HCT116 (cell line): ENCODE measurements at regions not wholly inside any gene's neighbourhood (a gene's known extent, or its start where the extent isn't known, plus 50 kb on each side); places are given as distances from the start of the nearest gene placed in this dataset.

Experiments used
- ATAC-seq: fragments of 200-7000 bp; cut with Tn5 transposase; 2 replicates; pipeline ENCODE4 v1.9.1; 2020; ENCODE audit warnings: mild to moderate bottlenecking, moderate library complexity
- BruUV-seq: library from RNA; stranded (reverse); fragments of 400-500 nt; replicated peaks from 2 replicates; lab custom pipeline; 2021; lab: Mats Ljungman, UMichigan
- CTCF ChIA-PET: fragments of 300-600 bp; sonication (Branson Sonifier 250); formaldehyde crosslinking; loops from one replicate; lab custom pipeline; 2021; ENCODE audit warnings: antibody characterized with exemption; lab: Charles Lee
- POLR2A ChIA-PET: fragments of 300-600, 350-600 bp; sonication (Branson Sonifier 250); formaldehyde crosslinking; loops from one replicate; lab custom pipeline; 2021; ENCODE audit warnings: antibody characterized with exemption; lab: Charles Lee
- RAD21 ChIA-PET, 2 experiments: fragments of 300-600 bp; sonication (Branson Sonifier 250); formaldehyde crosslinking; loops; one replicate each; lab custom pipeline; 2023; ENCODE audit warnings: low total read pairs in 2 of 2; ENCODE audit not compliant: uncharacterized antibody in 2 of 2, unreplicated experiment in 2 of 2, low non-redundant PET in 1 of 2; lab: Charles Lee
- DNase-seq: peaks from one replicate; pipeline ENCODE4 v3.0.0-alpha.2; 2010; ENCODE audit warnings: low read depth, low spot score
- H2AFZ ChIP-seq: fragments of 200-600 bp; shearing (Covaris generic), sonication (generic); 2 replicates; pipeline ENCODE4 v1.6.1; 2017; ENCODE audit warnings: low read depth, mixed run types, mixed read lengths, antibody characterized with exemption, low read length; ENCODE audit not compliant: poor library complexity, severe bottlenecking
- H3K27ac ChIP-seq: 2 replicates; pipeline ENCODE4 v1.5.1; 2012; ENCODE audit warnings: low read depth, low read length
- H3K27me3 ChIP-seq: fragments of 200-600 bp; sonication (generic); 2 replicates; pipeline ENCODE4 v1.6.1; 2016; ENCODE audit warnings: mixed run types, low read length, mixed read lengths; ENCODE audit not compliant: insufficient read depth
- H3K36me3 ChIP-seq, 2 experiments: fragments of 200-500 bp in 1 of 2; fragments of 200-600 bp in 1 of 2; sonication (Bioruptor generic) in 1 of 2; sonication (generic) in 1 of 2; 2 replicates each; pipeline versions ENCODE4 v1.5.1 to v1.6.1; 2014 to 2016; ENCODE audit warnings: low read length in 2 of 2, inconsistent platforms in 1 of 2, mixed read lengths in 1 of 2, mixed run types in 1 of 2; ENCODE audit not compliant: insufficient read depth in 2 of 2, control insufficient read depth in 1 of 2
- H3K4me1 ChIP-seq, 2 experiments: fragments of 200-600 bp in 1 of 2; sonication (generic) in 1 of 2; 2 replicates each; pipeline versions ENCODE4 v1.5.1 to v1.6.1; 2012 to 2017; ENCODE audit warnings: low read length in 2 of 2, inconsistent platforms in 1 of 2, mild to moderate bottlenecking in 1 of 2, mixed read lengths in 1 of 2, mixed run types in 1 of 2, moderate library complexity in 1 of 2; ENCODE audit not compliant: insufficient read depth in 2 of 2, control insufficient read depth in 1 of 2
- H3K4me2 ChIP-seq: fragments of 200-600 bp; sonication (generic); 2 replicates; pipeline ENCODE4 v1.6.1; 2017; ENCODE audit warnings: mixed run types, low read length, mixed read lengths
- H3K4me3 ChIP-seq, 2 experiments: fragments of 200-600 bp in 1 of 2; sonication (generic) in 1 of 2; replicated peaks in 1 of 2; 2 replicates each; pipeline ENCODE4 v1.5.1; 2011 to 2016; ENCODE audit warnings: low read length in 2 of 2, control low read depth in 1 of 2, low read depth in 1 of 2, mild to moderate bottlenecking in 1 of 2, mixed read lengths in 1 of 2, mixed run types in 1 of 2
- H3K79me2 ChIP-seq: fragments of 200-600 bp; sonication (generic); 2 replicates; pipeline ENCODE4 v1.6.1; 2017; ENCODE audit warnings: mild to moderate bottlenecking, mixed run types, low read length, moderate library complexity, mixed read lengths; ENCODE audit not compliant: insufficient read depth
- H3K9ac ChIP-seq: fragments of 200-600 bp; sonication (generic); 2 replicates; pipeline ENCODE4 v1.6.1; 2016; ENCODE audit warnings: low read length, mixed read lengths
- H3K9me2 ChIP-seq: fragments of 200-600 bp; sonication (generic), shearing (Covaris generic); 2 replicates; pipeline ENCODE4 v1.6.1; 2017; ENCODE audit warnings: mixed run types, mild to moderate bottlenecking, moderate library complexity; ENCODE audit not compliant: insufficient read depth
- H3K9me3 ChIP-seq, 2 experiments: fragments of 200-500 bp in 1 of 2; fragments of 200-600 bp in 1 of 2; sonication (Bioruptor generic) in 1 of 2; sonication (generic) in 1 of 2; 2 replicates each; pipeline ENCODE4 v1.6.1; 2014 to 2017; ENCODE audit warnings: low read length in 2 of 2, mixed read lengths in 2 of 2, inconsistent platforms in 1 of 2, low read depth in 1 of 2, mild to moderate bottlenecking in 1 of 2, mixed run types in 1 of 2, moderate library complexity in 1 of 2; ENCODE audit not compliant: control insufficient read depth in 1 of 2, insufficient read depth in 1 of 2
- H4K20me1 ChIP-seq: fragments of 200-600 bp; sonication (generic), shearing (Covaris generic); 2 replicates; pipeline ENCODE4 v1.6.1; 2017; ENCODE audit warnings: mixed run types, mild to moderate bottlenecking, moderate library complexity; ENCODE audit not compliant: insufficient read depth
- CBX3 ChIP-seq: IDR thresholded peaks from 2 replicates; pipeline ENCODE4 v1.6.1; 2012; ENCODE audit warnings: low read depth
- ELF1 ChIP-seq: IDR thresholded peaks from 2 replicates; pipeline ENCODE4 v1.6.1; 2012; ENCODE audit warnings: low read depth, borderline replicate concordance
- EZH2 ChIP-seq: fragments of 200-600 bp; sonication (generic); IDR thresholded peaks from 2 replicates; pipeline ENCODE4 v1.6.1; 2017; ENCODE audit warnings: antibody characterized with exemption, mixed run types
- JUND ChIP-seq: IDR thresholded peaks from 2 replicates; pipeline ENCODE4 v1.6.1; 2012
- REST ChIP-seq: IDR thresholded peaks from 2 replicates; pipeline ENCODE4 v1.6.1; 2012; ENCODE audit warnings: low read depth
- ZNF274 ChIP-seq: fragments of 200-500 bp; sonication (Bioruptor generic); IDR thresholded peaks from 2 replicates; pipeline ENCODE4 v1.6.1; 2014; ENCODE audit warnings: mild to moderate bottlenecking, low read depth, low read length, inconsistent platforms
- intact Hi-C: fragments of 100-400 bp; cut with micrococcal nuclease; formaldehyde crosslinking; loops from 2 replicates; pipeline ENCODE4 v1.10.0; 2022
- TF ChIP-seq, protein P1 (sequence below), 3 experiments: fragments of 200-600 bp in 1 of 3; sonication (generic) in 1 of 3; IDR thresholded peaks in 2 of 3; conservative IDR thresholded peaks in 1 of 3; 2 replicates each; pipeline ENCODE4 v1.5.1; 2012 to 2017; ENCODE audit warnings: low read depth in 2 of 3, low read length in 2 of 3, antibody characterized with exemption in 1 of 3, borderline replicate concordance in 1 of 3, control low read depth in 1 of 3, mild to moderate bottlenecking in 1 of 3, mixed read lengths in 1 of 3, mixed run types in 1 of 3, moderate library complexity in 1 of 3; ENCODE audit not compliant: insufficient read depth in 1 of 3

DNA sequence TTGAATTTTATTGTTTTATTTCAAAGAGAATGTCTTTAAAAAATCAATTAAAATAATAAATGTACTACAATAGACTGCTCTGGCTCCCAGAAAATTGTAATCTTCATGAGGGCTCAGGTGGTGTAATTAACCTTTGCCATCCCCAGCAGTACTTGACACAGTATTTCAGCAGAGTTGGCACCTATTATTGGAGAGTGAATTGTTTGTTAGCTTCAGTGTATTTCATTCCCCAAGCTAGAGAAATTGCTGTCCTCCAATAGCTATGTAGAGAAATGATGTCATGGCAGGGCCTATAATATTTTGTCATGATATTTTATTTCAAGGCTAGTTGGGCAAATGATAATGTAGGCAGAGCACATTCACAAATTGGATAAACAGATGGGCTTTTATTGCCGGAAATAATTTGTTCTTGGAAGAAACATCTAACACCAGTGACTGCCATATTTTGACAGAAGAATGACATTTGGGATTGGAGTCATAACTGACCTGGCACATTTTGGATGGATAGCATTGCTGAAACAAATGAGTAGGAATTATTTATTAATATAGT is 712.0 kb upstream of the NXPH2 start:
- Histone ChIP-seq H3K27ac (no peak overlapping the region), H3K79me2 (no peaks in the 10 kb centered on the region), H4K20me1 (no peaks in the 10 kb centered on the region), H3K27me3 (no peaks in the 10 kb centered on the region), H2AFZ (no peak overlapping the region), H3K36me3 (no peaks in the 10 kb centered on the region), H3K9ac (no peak overlapping the region), H3K9me3 (no peaks in the 10 kb centered on the region), H3K4me3 (no peak overlapping the region), H3K4me1 (no peaks in the 10 kb centered on the region), H3K9me2 (no peaks in the 10 kb centered on the region), H3K4me2 (no peak overlapping the region)
- CTCF ChIA-PET, result interaction anchor here (1.5 kb wide), 1 partner anchor 14 kb away, joined by 4 read pairs; no protein-coding TSS in a partner anchor
- POLR2A ChIA-PET, result no interaction called here
- BruUV-seq, result no TSS peak
- ATAC-seq (no peak), DNase-seq (no peak)
- RAD21 ChIA-PET, result no interaction called here
- intact Hi-C loops, result no loop called here
- TF ChIP-seq ELF1 (no peak), CBX3 (no peak), REST (no peak), EZH2 (no peak), ZNF274 (no peak), JUND (no peak)
- TF ChIP-seq, protein P1, sequence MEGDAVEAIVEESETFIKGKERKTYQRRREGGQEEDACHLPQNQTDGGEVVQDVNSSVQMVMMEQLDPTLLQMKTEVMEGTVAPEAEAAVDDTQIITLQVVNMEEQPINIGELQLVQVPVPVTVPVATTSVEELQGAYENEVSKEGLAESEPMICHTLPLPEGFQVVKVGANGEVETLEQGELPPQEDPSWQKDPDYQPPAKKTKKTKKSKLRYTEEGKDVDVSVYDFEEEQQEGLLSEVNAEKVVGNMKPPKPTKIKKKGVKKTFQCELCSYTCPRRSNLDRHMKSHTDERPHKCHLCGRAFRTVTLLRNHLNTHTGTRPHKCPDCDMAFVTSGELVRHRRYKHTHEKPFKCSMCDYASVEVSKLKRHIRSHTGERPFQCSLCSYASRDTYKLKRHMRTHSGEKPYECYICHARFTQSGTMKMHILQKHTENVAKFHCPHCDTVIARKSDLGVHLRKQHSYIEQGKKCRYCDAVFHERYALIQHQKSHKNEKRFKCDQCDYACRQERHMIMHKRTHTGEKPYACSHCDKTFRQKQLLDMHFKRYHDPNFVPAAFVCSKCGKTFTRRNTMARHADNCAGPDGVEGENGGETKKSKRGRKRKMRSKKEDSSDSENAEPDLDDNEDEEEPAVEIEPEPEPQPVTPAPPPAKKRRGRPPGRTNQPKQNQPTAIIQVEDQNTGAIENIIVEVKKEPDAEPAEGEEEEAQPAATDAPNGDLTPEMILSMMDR (IDR thresholded peaks at IDR 0.05 in 2 of 3, conservative IDR thresholded peaks at IDR 0.05 in 1 of 3; ENCODE audit: borderline replicate concordance in 1 of 3, insufficient read depth in 1 of 3, low read depth in 2 of 3, low read length in 2 of 3), result no peak
